Type B pancreatic cell (in vitro differentiated cells): ENCODE measurements at regions not wholly inside any gene's neighbourhood (a gene's known extent, or its start where the extent isn't known, plus 50 kb on each side); places are given as distances from the start of the nearest gene placed in this dataset.
A peak's percentile ranks its signal among the peaks of the same experiment; 100 is the strongest.
"Not testable (repeated sequence)": the region's sequence is repeated elsewhere in the genome, so short reads cannot be mapped to it uniquely, and the experiment has no call there.

Source experiments
- DNase-seq: peaks from one replicate; pipeline ENCODE4 v3.0.0; 2021; ENCODE audit warnings: mixed read lengths; ENCODE audit not compliant: unreplicated experiment; ENCODE audit errors: extremely low spot score
- H3K27ac Mint-ChIP-seq: 2 replicates; pipeline ENCODE4 v1.8.0; 2021; ENCODE audit warnings: mild to moderate bottlenecking, mixed read lengths
- H3K27me3 Mint-ChIP-seq: 2 replicates; pipeline ENCODE4 v1.8.0; 2021; ENCODE audit warnings: mixed read lengths
- H3K36me3 Mint-ChIP-seq: 2 replicates; pipeline ENCODE4 v1.8.0; 2021; ENCODE audit warnings: mixed read lengths
- H3K4me1 Mint-ChIP-seq: one replicate; pipeline ENCODE4 v1.8.0; 2021; ENCODE audit warnings: mixed read lengths; ENCODE audit not compliant: unreplicated experiment
- H3K4me3 Mint-ChIP-seq: 2 replicates; pipeline ENCODE4 v1.8.0; 2021; ENCODE audit warnings: mild to moderate bottlenecking, mixed read lengths
- H3K9me3 Mint-ChIP-seq: 2 replicates; pipeline ENCODE4 v1.8.0; 2021; ENCODE audit warnings: mixed read lengths
- TF ChIP-seq, protein P1 (sequence below): fragments of 200-600 bp; sonication (generic); conservative IDR thresholded peaks from 2 replicates; pipeline ENCODE4 v1.5.0; 2021; ENCODE audit warnings: antibody characterized with exemption, mild to moderate bottlenecking

GRCh38 chr1:81254560-81254959, 546.2 kb upstream of the ADGRL2 start:
- Mint-ChIP-seq H3K4me3 (no peak overlapping the region), H3K36me3 (no peaks in the 10 kb centered on the region), H3K4me1 (no peaks in the 10 kb centered on the region), H3K27ac (no peak overlapping the region), H3K27me3 (no peaks in the 10 kb centered on the region), H3K9me3 (no peaks in the 10 kb centered on the region)
- TF ChIP-seq, protein P1, sequence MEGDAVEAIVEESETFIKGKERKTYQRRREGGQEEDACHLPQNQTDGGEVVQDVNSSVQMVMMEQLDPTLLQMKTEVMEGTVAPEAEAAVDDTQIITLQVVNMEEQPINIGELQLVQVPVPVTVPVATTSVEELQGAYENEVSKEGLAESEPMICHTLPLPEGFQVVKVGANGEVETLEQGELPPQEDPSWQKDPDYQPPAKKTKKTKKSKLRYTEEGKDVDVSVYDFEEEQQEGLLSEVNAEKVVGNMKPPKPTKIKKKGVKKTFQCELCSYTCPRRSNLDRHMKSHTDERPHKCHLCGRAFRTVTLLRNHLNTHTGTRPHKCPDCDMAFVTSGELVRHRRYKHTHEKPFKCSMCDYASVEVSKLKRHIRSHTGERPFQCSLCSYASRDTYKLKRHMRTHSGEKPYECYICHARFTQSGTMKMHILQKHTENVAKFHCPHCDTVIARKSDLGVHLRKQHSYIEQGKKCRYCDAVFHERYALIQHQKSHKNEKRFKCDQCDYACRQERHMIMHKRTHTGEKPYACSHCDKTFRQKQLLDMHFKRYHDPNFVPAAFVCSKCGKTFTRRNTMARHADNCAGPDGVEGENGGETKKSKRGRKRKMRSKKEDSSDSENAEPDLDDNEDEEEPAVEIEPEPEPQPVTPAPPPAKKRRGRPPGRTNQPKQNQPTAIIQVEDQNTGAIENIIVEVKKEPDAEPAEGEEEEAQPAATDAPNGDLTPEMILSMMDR: peak; percentile 60
- no peak for DNase-seq

GRCh38 chr1:81254068-81254467, 546.7 kb upstream of the ADGRL2 start:
- TF ChIP-seq, protein P1: no peak
- no peaks in the 10 kb centered on the region for H3K9me3 Mint-ChIP-seq
- no peaks in the 10 kb centered on the region for H3K4me1 Mint-ChIP-seq
- H3K27me3 Mint-ChIP-seq: peaks cover 3% of the 10 kb centered on the region
- no peak overlapping the region for H3K27ac Mint-ChIP-seq
- no peaks in the 10 kb centered on the region for H3K36me3 Mint-ChIP-seq
- H3K4me3 Mint-ChIP-seq: no peak overlapping the region
- DNase-seq: no peak

DNA sequence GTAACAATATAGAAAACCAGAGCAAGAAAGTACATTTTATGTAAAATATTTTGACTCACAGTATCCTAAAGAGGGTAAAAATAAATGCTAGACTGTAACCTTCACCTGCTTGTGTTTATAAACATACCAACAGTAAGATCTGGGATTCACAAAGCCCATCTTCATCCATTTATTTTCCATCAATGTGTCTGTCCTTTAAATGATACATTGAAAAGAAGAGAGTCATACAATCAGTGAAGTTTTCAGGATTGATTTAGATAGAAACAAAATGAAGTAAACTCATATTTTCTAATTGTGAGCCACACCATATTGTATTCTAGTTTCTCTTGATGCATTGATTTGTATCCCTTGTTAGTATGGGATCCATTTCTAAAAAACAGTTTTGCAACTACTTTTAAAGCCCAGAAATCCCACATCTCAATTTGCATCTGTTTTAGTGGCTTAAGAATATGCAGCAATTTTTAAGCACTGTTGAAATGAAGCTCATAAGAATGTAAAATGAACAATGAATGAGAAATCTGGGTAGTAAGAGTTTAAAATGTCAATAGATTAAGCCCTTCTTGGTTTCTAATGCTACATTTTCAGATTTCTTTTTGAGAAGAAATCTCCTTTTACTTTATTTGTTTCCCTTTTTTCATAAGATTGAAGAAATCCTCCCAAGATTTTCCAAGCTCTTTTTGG, 548.1 kb upstream of the ADGRL2 start:
- no peak for DNase-seq
- H3K4me1 Mint-ChIP-seq: no peaks in the 10 kb centered on the region
- H3K36me3 Mint-ChIP-seq: no peaks in the 10 kb centered on the region
- no peak overlapping the region for H3K27ac Mint-ChIP-seq
- TF ChIP-seq, protein P1: no peak
- no peak overlapping the region for H3K4me3 Mint-ChIP-seq
- H3K27me3 Mint-ChIP-seq: peaks cover 13% of the 10 kb centered on the region
- no peaks in the 10 kb centered on the region for H3K9me3 Mint-ChIP-seq

- not testable (repeated sequence) for H3K36me3 Mint-ChIP-seq, DNase-seq
- H3K27me3 Mint-ChIP-seq: peaks cover 19% of the 10 kb centered on the region
These were observed 549.9 kb upstream of the ADGRL2 start for GRCh38 chr1:81250825-81251224.

DNA sequence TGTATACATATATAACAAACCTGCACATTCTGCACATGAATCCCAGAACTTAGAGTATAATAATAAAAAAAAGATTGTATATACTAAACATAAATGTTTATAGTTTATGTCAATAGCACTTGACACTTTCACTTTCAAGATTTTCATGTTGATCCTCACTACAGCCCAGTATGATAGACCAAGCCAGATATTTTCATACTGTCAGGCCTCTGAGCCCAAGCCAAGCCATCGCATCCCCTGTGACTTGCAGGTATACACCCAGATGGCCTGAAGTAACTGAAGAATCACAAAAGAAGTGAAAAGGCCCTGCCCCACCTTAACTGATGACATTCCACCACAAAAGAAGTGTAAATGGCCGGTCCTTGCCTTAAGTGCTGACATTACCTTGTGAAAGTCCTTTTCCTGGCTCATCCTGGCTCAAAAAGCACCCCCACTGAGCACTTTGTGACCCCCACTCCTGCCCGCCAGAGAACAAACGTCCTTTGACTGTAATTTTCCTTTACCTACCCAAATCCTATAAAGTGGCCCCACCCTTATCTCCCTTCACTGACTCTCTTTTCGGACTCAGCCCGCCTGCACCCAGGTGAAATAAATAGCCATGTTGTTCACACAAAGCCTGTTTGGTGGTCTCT, 555.5 kb upstream of the ADGRL2 start:
- not testable (repeated sequence) for H3K4me1 Mint-ChIP-seq, H3K4me3 Mint-ChIP-seq, DNase-seq, H3K9me3 Mint-ChIP-seq, H3K36me3 Mint-ChIP-seq, H3K27ac Mint-ChIP-seq
- peaks cover 46% of the 10 kb centered on the region for H3K27me3 Mint-ChIP-seq

More at GRCh38 chr1:81250825-81251224, 549.9 kb upstream of the ADGRL2 start:
- not testable (repeated sequence) for H3K9me3 Mint-ChIP-seq, H3K4me1 Mint-ChIP-seq, H3K27ac Mint-ChIP-seq, H3K4me3 Mint-ChIP-seq

DNA sequence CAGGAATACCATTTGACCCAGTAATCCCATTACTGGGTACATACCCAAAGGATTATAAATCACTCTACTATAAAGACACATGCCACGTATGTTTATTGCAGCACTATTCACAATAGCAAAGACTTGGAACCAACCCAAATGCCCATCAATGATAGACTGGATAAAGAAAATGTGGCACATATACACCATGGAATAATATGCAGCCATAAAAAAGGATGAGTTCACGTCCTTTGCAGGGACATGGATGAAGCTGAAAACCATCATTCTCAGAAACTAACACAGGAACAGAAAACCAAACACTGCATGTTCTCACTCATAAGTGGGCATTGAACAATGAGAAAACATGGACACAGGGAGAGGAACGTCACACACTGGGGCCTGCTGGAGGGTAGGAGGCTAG, 556.1 kb upstream of the ADGRL2 start:
- H3K4me3 Mint-ChIP-seq, H3K4me1 Mint-ChIP-seq, H3K9me3 Mint-ChIP-seq, H3K36me3 Mint-ChIP-seq, H3K27ac Mint-ChIP-seq, DNase-seq: not testable (repeated sequence)
- H3K27me3 Mint-ChIP-seq: peaks cover 48% of the 10 kb centered on the region

- Mint-ChIP-seq H3K4me1 (peaks cover 16% of the 10 kb centered on the region), H3K36me3 (no peaks in the 10 kb centered on the region), H3K9me3 (peaks cover 6% of the 10 kb centered on the region), H3K27me3 (peaks cover 60% of the 10 kb centered on the region), H3K4me3 (no peak overlapping the region), H3K27ac (no peak overlapping the region)
- TF ChIP-seq, protein P1: no peak
- no peak for DNase-seq
These were observed 558.6 kb upstream of the ADGRL2 start for GRCh38 chr1:81242103-81242502.
